ENCODE measurements at regions not wholly inside any gene's neighbourhood (a gene's known extent, or its start where the extent isn't known, plus 50 kb on each side); places are given as distances from the start of the nearest gene placed in this dataset.

DNA sequence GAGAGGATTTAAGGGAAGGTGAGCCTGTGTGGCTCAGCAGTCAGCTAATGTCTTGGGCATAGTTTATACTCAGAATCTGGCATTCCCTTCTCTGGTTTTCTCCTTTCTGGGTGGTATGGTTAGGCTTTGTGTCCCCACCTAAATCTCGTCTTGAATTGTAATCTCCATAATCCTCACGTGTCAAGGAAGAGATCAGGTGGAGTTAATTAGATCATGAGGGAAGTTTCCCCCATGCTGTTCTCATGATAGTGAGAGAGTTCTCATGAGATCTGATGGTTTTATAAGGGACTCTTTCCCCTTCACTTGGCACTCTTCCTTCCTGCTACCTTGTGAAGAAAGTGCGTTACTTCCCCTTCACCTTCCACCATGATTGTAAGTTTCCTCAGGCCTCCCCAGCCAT lies 169.8 kb upstream of the PELI2 start:
- no TSS peak for BruUV-seq (replicated peaks)
- intact Hi-C loops (cut with micrococcal nuclease; ENCODE audit: unreplicated experiment) = no loop called here

DNA sequence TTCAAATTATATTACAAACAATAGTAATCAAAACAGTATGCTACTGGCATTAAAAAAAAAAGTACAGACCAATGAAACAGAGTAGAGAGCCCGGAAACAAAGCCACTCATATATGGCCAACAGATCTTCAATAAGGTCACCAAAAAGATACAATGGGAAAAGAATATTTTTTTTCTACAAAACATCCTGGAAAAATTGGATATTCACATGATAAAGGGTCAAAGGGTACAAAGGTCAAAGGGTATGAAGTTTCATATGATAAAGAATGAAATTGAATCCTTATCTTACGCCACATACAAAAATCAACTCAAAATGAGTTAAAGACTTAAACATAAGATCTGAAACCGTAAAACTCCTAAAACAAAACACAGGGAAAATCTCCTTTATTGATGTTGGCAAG lies 168.5 kb upstream of the PELI2 start:
- Mint-ChIP-seq H3K9me3 (ENCODE audit: low read depth, unreplicated experiment) (no peaks in the 10 kb centered on the region), H3K4me1 (ENCODE audit: low read depth, unreplicated experiment) (no peaks in the 10 kb centered on the region), H3K36me3 (ENCODE audit: insufficient read depth, unreplicated experiment) (no peaks in the 10 kb centered on the region), H3K4me3 (ENCODE audit: low read depth, unreplicated experiment) (no peak overlapping the region), H3K27me3 (ENCODE audit: unreplicated experiment) (no peaks in the 10 kb centered on the region), H3K27ac (ENCODE audit: unreplicated experiment) (no peak overlapping the region)
- CTCF ChIA-PET = no interaction called here
- no peak for DNase-seq
- TF ChIP-seq, protein P1, sequence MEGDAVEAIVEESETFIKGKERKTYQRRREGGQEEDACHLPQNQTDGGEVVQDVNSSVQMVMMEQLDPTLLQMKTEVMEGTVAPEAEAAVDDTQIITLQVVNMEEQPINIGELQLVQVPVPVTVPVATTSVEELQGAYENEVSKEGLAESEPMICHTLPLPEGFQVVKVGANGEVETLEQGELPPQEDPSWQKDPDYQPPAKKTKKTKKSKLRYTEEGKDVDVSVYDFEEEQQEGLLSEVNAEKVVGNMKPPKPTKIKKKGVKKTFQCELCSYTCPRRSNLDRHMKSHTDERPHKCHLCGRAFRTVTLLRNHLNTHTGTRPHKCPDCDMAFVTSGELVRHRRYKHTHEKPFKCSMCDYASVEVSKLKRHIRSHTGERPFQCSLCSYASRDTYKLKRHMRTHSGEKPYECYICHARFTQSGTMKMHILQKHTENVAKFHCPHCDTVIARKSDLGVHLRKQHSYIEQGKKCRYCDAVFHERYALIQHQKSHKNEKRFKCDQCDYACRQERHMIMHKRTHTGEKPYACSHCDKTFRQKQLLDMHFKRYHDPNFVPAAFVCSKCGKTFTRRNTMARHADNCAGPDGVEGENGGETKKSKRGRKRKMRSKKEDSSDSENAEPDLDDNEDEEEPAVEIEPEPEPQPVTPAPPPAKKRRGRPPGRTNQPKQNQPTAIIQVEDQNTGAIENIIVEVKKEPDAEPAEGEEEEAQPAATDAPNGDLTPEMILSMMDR (IDR thresholded peaks at IDR 0.05; ENCODE audit: unreplicated experiment) = no peak
- intact Hi-C loops (cut with micrococcal nuclease; ENCODE audit: unreplicated experiment) = no loop called here
- BruUV-seq (replicated peaks) = no TSS peak

More for the DNA sequence above, 169.8 kb upstream of the PELI2 start:
- no peaks in the 10 kb centered on the region for H3K9me3 Mint-ChIP-seq (ENCODE audit: low read depth, unreplicated experiment)
- H3K27ac Mint-ChIP-seq (ENCODE audit: unreplicated experiment) = no peak overlapping the region
- no peaks in the 10 kb centered on the region for H3K4me1 Mint-ChIP-seq (ENCODE audit: low read depth, unreplicated experiment)
- CTCF ChIA-PET = no interaction called here
- TF ChIP-seq, protein P1 (IDR thresholded peaks at IDR 0.05; ENCODE audit: unreplicated experiment) = no peak
- no peak for DNase-seq
- H3K4me3 Mint-ChIP-seq (ENCODE audit: low read depth, unreplicated experiment) = no peak overlapping the region
- no peaks in the 10 kb centered on the region for H3K27me3 Mint-ChIP-seq (ENCODE audit: unreplicated experiment)
- no peaks in the 10 kb centered on the region for H3K36me3 Mint-ChIP-seq (ENCODE audit: insufficient read depth, unreplicated experiment)

DNA sequence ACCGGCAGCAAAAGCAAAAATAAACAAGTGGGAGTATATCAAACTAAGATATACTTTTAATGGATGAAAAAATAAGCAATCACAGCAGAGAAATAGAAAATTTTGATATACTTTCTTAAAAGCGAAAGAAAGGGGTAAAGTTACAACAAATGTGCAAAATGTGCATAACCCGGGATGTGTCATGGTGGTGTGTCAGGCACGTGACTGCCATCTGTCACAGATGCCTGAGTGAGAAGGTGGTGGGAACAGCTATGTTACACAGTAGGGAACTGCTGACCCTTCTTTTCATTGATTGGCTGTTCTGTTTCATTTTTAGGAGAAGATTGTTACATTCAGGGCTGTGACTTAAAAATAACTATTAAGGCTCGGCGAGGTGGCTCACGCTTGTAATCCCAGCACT lies 168.1 kb upstream of the PELI2 start:
- no peaks in the 10 kb centered on the region for H3K27me3 Mint-ChIP-seq (ENCODE audit: unreplicated experiment)
- intact Hi-C loops (cut with micrococcal nuclease; ENCODE audit: unreplicated experiment) = no loop called here
- BruUV-seq (replicated peaks) = no TSS peak
- DNase-seq = no peak
- H3K27ac Mint-ChIP-seq (ENCODE audit: unreplicated experiment) = no peak overlapping the region
- H3K4me1 Mint-ChIP-seq (ENCODE audit: low read depth, unreplicated experiment) = no peaks in the 10 kb centered on the region
- no peaks in the 10 kb centered on the region for H3K36me3 Mint-ChIP-seq (ENCODE audit: insufficient read depth, unreplicated experiment)
- CTCF ChIA-PET = no interaction called here
- TF ChIP-seq, protein P1 (IDR thresholded peaks at IDR 0.05; ENCODE audit: unreplicated experiment) = no peak
- no peaks in the 10 kb centered on the region for H3K9me3 Mint-ChIP-seq (ENCODE audit: low read depth, unreplicated experiment)
- H3K4me3 Mint-ChIP-seq (ENCODE audit: low read depth, unreplicated experiment) = no peak overlapping the region

DNA sequence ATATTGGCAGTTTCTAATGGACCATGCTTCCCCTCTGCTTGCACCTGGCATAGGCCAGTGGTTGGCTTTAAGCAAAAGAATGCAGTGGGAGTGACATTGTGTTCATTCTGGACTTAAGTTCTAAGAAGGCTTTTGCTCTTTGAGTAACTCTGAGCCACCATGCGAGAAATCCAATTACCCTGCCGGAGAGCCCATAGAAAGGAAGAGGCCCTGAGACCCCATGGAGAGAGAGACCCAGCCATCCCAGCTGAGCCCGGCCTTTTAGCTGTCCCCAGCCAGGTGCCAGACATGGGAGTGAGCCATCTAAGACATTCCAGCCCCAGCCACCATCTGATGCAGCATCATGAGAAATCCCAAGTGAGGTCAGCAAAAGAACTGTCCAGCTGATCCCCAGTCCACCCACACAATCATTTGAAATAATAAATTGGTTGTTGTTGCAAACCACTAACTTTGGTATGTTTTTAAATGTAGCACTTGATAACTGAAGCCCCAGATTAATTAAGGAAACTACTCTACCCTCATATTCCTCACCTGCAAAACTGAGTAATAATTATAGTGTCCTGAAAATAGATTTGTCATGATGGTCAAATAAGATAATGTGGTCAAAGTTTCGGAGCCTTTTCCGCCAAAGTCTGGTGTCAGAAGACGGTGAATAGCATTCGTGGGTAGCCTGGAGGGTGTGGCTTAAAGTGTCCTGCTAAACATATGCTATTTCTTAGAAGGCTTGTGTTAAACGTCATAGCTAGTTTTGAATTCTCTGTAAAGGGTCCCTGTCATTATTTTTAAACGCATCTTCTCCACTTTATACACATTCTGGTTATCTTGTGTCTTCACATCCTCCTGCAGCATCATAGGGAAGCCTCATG lies 166.6 kb upstream of the PELI2 start:
- Mint-ChIP-seq H3K4me3 (ENCODE audit: low read depth, unreplicated experiment) (no peak overlapping the region), H3K27me3 (ENCODE audit: unreplicated experiment) (no peaks in the 10 kb centered on the region), H3K9me3 (ENCODE audit: low read depth, unreplicated experiment) (no peaks in the 10 kb centered on the region), H3K27ac (ENCODE audit: unreplicated experiment) (no peak overlapping the region), H3K36me3 (ENCODE audit: insufficient read depth, unreplicated experiment) (no peaks in the 10 kb centered on the region), H3K4me1 (ENCODE audit: low read depth, unreplicated experiment) (no peaks in the 10 kb centered on the region)
- DNase-seq = no peak
- CTCF ChIA-PET = no interaction called here
- intact Hi-C loops (cut with micrococcal nuclease; ENCODE audit: unreplicated experiment) = no loop called here
- TF ChIP-seq, protein P1 (IDR thresholded peaks at IDR 0.05; ENCODE audit: unreplicated experiment) = no peak
- no TSS peak for BruUV-seq (replicated peaks)

All from Calu3 (cell line).